HG03175 (cell line): ENCODE measurements at regions not wholly inside any gene's neighbourhood (a gene's known extent, or its start where the extent isn't known, plus 50 kb on each side); places are given as distances from the start of the nearest gene placed in this dataset.

ENCODE experiments used
- ATAC-seq: cut with Tn5 transposase; IDR thresholded peaks from one replicate; pipeline ENCODE4 v1.9.1; 2021; ENCODE audit warnings: mild to moderate bottlenecking, moderate library complexity; ENCODE audit not compliant: unreplicated experiment

- no peak for ATAC-seq
Observed at GRCh38 chr2:118622913-118623312, 224.5 kb downstream of the EN1 start.

- no peak for ATAC-seq
Observed at GRCh38 chr2:118622108-118622507, 225.3 kb downstream of the EN1 start.

- ATAC-seq, result no peak
Observed at GRCh38 chr2:118618279-118618678, 229.2 kb downstream of the EN1 start.

- ATAC-seq, result no peak
Observed at GRCh38 chr2:118616432-118616831, 231.0 kb downstream of the EN1 start.

- ATAC-seq, result no peak
Observed at GRCh38 chr2:118614841-118615271, 232.6 kb downstream of the EN1 start.

- no peak for ATAC-seq
Observed at GRCh38 chr2:118613737-118614136, 233.7 kb downstream of the EN1 start.

- no peak for ATAC-seq
Observed at GRCh38 chr2:118611691-118612090, 235.8 kb downstream of the EN1 start.

- no peak for ATAC-seq
Observed at GRCh38 chr2:118609138-118609537, 238.3 kb downstream of the EN1 start.

- no peak for ATAC-seq
Observed at GRCh38 chr2:118607641-118608040, 239.8 kb downstream of the EN1 start.

- ATAC-seq, result no peak
Observed at GRCh38 chr2:118604811-118605210, 242.6 kb downstream of the EN1 start.

- no peak for ATAC-seq
Observed at GRCh38 chr2:118604371-118604770, 243.1 kb downstream of the EN1 start.

- ATAC-seq, result no peak
Observed at GRCh38 chr2:118599141-118599540, 248.3 kb downstream of the EN1 start.

- ATAC-seq, result no peak
Observed at GRCh38 chr2:118596620-118597019, 250.8 kb downstream of the EN1 start.

GRCh38 chr2:118593257-118593656, 254.2 kb downstream of the EN1 start:
- no peak for ATAC-seq

- ATAC-seq, result no peak
Observed at GRCh38 chr2:118591223-118591622, 256.2 kb downstream of the EN1 start.

- ATAC-seq, result no peak
Observed at GRCh38 chr2:118589721-118590120, 257.7 kb downstream of the EN1 start.

GRCh38 chr2:118588850-118589249, 258.6 kb downstream of the EN1 start:
- ATAC-seq, result no peak

- no peak for ATAC-seq
Observed at GRCh38 chr2:118586312-118586711, 261.1 kb downstream of the EN1 start.

GRCh38 chr2:118584877-118585276, 262.6 kb downstream of the EN1 start:
- ATAC-seq, result no peak

GRCh38 chr2:118584062-118584749, 263.2 kb downstream of the EN1 start:
- no peak for ATAC-seq

GRCh38 chr2:118582058-118582457, 265.4 kb downstream of the EN1 start:
- no peak for ATAC-seq

GRCh38 chr2:118580651-118581050, 266.8 kb downstream of the EN1 start:
- ATAC-seq, result no peak

GRCh38 chr2:118580107-118580506, 267.3 kb downstream of the EN1 start:
- ATAC-seq, result no peak
